NB4 (cell line): ENCODE measurements at regions not wholly inside any gene's neighbourhood (a gene's known extent, or its start where the extent isn't known, plus 50 kb on each side); places are given as distances from the start of the nearest gene placed in this dataset.

Experiments
- MYC ChIP-seq: IDR thresholded peaks from 2 replicates; pipeline ENCODE4 v1.6.1; 2011; ENCODE audit warnings: low read depth, low read length
- POLR2A ChIP-seq: IDR thresholded peaks from 2 replicates; pipeline ENCODE4 v1.6.1; 2011; ENCODE audit warnings: mild to moderate bottlenecking; ENCODE audit not compliant: insufficient read length; ENCODE audit errors: extremely low read depth
- TF ChIP-seq, protein P1 (sequence below): IDR thresholded peaks from one replicate; pipeline ENCODE4 v1.5.1; 2012; ENCODE audit warnings: low read depth, low read length
- TF ChIP-seq, protein P2 (sequence below): IDR thresholded peaks from 2 replicates; pipeline ENCODE4 v1.6.1; 2011; ENCODE audit warnings: low read depth, low read length

GRCh38 chr4:57200799-57201327 is 90.7 kb upstream of the IGFBP7 start:
- TF ChIP-seq, protein P1, sequence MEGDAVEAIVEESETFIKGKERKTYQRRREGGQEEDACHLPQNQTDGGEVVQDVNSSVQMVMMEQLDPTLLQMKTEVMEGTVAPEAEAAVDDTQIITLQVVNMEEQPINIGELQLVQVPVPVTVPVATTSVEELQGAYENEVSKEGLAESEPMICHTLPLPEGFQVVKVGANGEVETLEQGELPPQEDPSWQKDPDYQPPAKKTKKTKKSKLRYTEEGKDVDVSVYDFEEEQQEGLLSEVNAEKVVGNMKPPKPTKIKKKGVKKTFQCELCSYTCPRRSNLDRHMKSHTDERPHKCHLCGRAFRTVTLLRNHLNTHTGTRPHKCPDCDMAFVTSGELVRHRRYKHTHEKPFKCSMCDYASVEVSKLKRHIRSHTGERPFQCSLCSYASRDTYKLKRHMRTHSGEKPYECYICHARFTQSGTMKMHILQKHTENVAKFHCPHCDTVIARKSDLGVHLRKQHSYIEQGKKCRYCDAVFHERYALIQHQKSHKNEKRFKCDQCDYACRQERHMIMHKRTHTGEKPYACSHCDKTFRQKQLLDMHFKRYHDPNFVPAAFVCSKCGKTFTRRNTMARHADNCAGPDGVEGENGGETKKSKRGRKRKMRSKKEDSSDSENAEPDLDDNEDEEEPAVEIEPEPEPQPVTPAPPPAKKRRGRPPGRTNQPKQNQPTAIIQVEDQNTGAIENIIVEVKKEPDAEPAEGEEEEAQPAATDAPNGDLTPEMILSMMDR = no peak
- TF ChIP-seq POLR2A = no peak
- no peak for TF ChIP-seq MYC
- TF ChIP-seq, protein P2, sequence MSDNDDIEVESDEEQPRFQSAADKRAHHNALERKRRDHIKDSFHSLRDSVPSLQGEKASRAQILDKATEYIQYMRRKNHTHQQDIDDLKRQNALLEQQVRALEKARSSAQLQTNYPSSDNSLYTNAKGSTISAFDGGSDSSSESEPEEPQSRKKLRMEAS = no peak
